Renal cortex interstitium (tissue), 11 donors: ENCODE measurements at regions not wholly inside any gene's neighbourhood (a gene's known extent, or its start where the extent isn't known, plus 50 kb on each side); places are given as distances from the start of the nearest gene placed in this dataset.

ENCODE experiments used
- DNase-seq, 11 donors: peaks; one replicate each; pipeline ENCODE4 v3.0.0-alpha.2; 2013; ENCODE audit warnings: low read depth in 9 of 11, low spot score in 4 of 11; ENCODE audit errors: extremely low read depth in 1 of 11

DNA sequence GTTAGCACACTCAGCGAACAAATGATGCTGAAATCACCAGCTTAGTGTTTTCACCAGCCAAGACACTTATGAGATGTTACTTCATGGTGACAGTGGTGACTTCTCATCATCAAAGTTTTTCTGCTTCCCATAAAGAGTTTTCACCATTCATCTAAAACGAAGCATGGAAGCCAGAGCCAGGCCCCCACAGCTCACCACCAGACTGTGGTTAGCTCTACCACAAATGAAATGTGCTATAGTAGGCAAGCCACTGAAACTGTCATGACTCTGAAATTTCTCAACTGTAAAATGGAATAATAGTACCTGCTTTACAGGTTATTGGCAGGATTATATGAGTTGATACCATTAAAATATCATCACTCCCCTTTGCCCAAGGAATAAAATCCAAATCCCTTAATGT, 56.4 kb upstream of the HHIP start:
- no peak for DNase-seq

DNA sequence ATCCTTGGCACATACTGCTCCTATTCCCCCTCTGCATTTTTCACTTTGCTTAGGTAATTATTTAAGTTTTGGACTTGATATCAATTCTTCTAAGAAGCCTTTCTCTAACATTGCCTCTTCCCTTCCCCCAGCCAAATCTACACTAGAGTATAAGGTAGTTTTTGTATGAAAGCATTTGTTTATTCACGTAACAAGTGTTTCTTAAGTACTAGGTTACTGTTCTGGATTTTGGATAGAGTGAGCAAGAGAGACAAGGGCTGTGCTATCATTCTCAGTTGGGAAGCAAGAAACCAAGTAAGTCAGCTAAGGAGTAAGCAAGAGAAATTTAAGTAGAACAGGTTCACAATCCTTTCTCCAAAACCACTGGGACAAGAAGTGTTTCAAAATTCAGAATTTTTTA, 55.9 kb upstream of the HHIP start:
- DNase-seq: no peak

- peak in 1 of 11 donors; percentile 12 for DNase-seq
Observed at GRCh38 chr4:144591401-144591800, 54.6 kb upstream of the HHIP start.

DNA sequence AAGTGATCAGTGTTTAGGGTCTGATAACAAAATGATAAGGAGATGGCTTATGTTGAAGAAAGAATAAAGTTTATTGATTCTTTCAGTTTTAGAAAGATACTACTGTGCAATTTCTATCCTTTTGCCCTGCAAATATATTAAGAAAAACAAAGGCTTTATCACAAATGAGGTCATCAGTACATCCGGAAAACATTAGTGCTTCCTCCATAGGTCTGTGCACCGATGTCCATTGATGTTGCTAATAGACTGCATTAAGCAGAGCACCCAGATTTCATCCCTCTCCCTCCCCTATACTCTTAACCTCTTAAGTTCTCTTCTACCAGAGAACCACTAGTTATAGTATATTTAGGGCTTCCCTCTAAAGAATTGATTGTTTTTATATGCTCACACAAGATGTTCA, 53.7 kb upstream of the HHIP start:
- no peak for DNase-seq

DNA sequence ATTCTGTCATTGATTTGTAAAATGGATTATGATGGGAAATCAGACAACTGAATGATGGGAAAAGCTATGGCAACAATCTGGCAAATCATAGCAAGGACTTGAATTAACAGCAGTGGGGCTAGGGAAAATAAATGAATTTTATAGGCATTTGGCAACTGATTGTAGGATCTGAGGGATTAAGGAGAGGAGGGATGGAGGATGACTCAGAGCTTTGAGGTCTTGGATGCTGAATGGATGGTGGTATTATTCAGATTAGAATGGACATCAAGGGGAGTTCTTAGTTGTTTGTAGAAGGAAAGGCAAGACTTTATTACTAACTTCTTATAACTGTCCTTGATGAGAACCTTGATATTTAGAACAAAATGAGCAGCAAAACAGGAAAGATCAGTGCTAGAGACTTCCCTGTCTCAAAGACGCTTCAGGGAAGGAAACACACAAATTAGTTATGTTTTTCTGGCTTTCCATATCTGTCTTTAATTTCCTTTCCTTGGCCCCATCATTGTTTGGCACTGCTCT, 51.4 kb upstream of the HHIP start:
- DNase-seq: no peak

DNA sequence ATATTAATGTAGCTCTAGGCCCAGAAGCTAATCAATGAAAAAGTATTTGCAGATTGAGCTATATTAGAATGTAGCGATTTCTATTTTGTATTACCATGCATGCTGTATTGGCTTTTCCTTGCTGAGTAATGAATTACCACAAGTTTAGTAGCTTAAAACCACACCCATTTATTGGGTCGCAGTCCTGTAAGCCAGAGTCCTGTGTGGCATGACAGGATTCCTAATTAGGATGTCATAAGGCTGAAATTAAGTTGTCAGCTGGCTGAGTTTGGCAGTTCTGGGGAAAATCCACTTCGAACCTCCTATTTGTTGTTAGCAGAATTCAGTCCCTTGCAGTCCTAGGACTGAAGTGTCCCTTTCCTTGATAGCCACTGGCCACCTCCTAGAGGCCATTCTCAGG, 50.3 kb upstream of the HHIP start:
- DNase-seq: no peak
